ENCODE measurements at regions not wholly inside any gene's neighbourhood (a gene's known extent, or its start where the extent isn't known, plus 50 kb on each side); places are given as distances from the start of the nearest gene placed in this dataset.

DNA sequence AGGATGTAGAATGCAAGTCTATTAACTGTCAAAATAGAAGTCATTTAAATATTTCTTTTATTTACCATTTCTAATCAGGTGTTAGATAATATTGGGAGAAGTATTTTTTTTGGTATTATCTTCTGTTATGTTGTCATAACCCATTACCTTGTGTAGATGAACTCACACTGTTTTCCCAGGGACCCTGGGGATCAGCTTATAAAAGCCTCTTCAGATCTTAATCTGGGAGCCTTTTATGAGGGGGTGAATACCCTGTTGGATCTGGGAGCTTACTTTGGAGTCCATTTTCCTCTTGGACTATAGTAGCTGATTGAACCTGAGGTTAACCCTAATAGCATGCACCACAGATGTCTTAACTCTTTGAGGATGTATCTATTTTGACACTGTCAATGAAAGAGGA lies 176.3 kb upstream of the ATP2B1 start:
- Histone ChIP-seq H3K4me1 (ENCODE audit: control insufficient read depth in 1 of 2, insufficient read depth in 2 of 2, low read length in 2 of 2) (no peaks in the 10 kb centered on the region), H3K27ac (ENCODE audit: low read length) (no peak overlapping the region), H3K36me3 (ENCODE audit: control insufficient read depth in 1 of 2, insufficient read depth in 2 of 2, low read length in 2 of 2) (no peaks in the 10 kb centered on the region), H3K4me3 (ENCODE audit: low read depth in 1 of 2, low read length in 2 of 2) (no peak overlapping the region), H3K9me3 (ENCODE audit: control insufficient read depth in 1 of 2, low read length in 2 of 2) (no peaks in the 10 kb centered on the region), H3K27me3 (ENCODE audit: low read depth, low read length) (no peaks in the 10 kb centered on the region)

DNA sequence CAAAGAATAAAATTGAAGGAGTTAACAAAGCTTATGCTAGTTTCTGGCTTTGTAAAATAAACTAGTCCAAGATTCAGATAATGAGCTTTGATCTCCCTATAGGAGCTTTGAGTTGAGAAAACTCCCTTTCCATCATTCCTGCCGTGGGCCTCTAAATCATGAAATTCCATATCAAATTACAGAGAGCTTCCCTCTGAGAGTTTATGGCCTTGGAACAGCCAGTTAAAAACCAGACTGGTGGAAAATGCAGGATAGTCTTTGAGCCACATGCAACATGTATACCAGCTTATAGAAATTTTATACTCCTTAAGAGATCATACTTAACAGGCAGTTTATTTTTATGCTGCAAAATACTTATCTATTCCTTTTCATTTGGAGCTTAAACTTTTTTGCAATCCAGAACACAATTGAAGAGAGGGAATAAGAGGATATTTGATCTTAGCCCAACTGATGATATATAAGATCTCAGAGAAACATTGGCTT lies 175.8 kb upstream of the ATP2B1 start:
- no peaks in the 10 kb centered on the region for H3K36me3 ChIP-seq (ENCODE audit: control insufficient read depth in 1 of 2, insufficient read depth in 2 of 2, low read length in 2 of 2)
- H3K4me3 ChIP-seq (ENCODE audit: low read depth in 1 of 2, low read length in 2 of 2) = no peak overlapping the region
- no peak overlapping the region for H3K27ac ChIP-seq (ENCODE audit: low read length)
- H3K4me1 ChIP-seq (ENCODE audit: control insufficient read depth in 1 of 2, insufficient read depth in 2 of 2, low read length in 2 of 2) = no peaks in the 10 kb centered on the region
- no peaks in the 10 kb centered on the region for H3K27me3 ChIP-seq (ENCODE audit: low read depth, low read length)
- H3K9me3 ChIP-seq (ENCODE audit: control insufficient read depth in 1 of 2, low read length in 2 of 2) = no peaks in the 10 kb centered on the region

DNA sequence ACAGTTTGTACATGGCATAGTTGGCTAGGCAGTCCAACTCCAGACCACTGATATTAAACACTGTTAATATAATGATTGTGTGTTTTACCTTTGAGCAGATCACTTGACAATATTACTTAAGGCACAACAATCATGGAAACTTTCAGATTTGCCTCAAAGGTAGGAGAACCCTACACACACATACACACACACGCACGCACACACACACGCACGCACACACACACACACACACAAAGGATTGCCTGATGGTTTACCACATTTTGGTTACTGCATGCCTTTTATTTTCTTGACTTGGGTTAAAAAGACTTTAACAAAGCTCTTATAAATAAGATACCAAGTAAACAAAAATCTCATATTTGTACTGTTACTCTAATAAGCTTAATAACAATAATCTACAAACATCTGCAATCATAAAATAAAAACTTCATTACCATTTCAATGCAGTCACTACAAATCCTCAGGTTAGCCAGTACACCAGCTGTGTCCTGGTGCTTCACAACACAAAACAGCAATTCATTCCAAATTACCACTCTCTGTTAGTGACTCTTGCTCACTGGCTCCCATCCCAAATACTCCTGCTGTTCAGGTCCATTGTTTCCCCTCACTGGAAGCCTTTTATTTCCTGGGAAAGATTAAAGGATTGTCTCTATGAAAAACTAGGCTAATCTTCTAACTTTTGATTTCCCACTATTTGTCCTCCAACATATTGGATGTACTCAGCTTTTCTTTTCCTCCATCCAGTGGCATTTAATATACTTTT lies 175.2 kb upstream of the ATP2B1 start:
- no peaks in the 10 kb centered on the region for H3K9me3 ChIP-seq (ENCODE audit: control insufficient read depth in 1 of 2, low read length in 2 of 2)
- H3K4me1 ChIP-seq (ENCODE audit: control insufficient read depth in 1 of 2, insufficient read depth in 2 of 2, low read length in 2 of 2) = no peaks in the 10 kb centered on the region
- H3K4me3 ChIP-seq (ENCODE audit: low read depth in 1 of 2, low read length in 2 of 2) = no peak overlapping the region
- H3K27ac ChIP-seq (ENCODE audit: low read length) = no peak overlapping the region
- no peaks in the 10 kb centered on the region for H3K27me3 ChIP-seq (ENCODE audit: low read depth, low read length)
- no peaks in the 10 kb centered on the region for H3K36me3 ChIP-seq (ENCODE audit: control insufficient read depth in 1 of 2, insufficient read depth in 2 of 2, low read length in 2 of 2)

DNA sequence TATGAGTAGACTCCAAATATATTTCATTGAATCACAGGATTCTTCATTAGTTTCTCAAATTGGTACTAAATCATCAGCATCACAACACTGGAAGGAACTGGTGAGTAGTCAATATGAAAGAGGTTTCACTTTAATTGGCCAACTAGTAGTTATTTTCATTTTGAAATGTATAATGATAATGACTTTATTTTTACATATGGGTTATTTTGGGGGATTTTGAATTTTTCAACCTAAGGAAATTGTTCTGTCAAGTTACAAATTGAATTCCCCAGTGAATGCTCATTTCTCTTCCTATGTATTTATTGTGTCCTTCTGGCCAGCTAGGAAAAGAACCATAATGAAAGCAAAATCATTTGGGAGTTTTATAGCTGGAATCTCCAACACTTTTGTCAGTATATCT lies 174.2 kb upstream of the ATP2B1 start:
- H3K9me3 ChIP-seq (ENCODE audit: control insufficient read depth in 1 of 2, low read length in 2 of 2) = no peaks in the 10 kb centered on the region
- no peaks in the 10 kb centered on the region for H3K27me3 ChIP-seq (ENCODE audit: low read depth, low read length)
- H3K4me1 ChIP-seq (ENCODE audit: control insufficient read depth in 1 of 2, insufficient read depth in 2 of 2, low read length in 2 of 2) = no peaks in the 10 kb centered on the region
- no peak overlapping the region for H3K4me3 ChIP-seq (ENCODE audit: low read depth in 1 of 2, low read length in 2 of 2)
- H3K36me3 ChIP-seq (ENCODE audit: control insufficient read depth in 1 of 2, insufficient read depth in 2 of 2, low read length in 2 of 2) = no peaks in the 10 kb centered on the region
- no peak overlapping the region for H3K27ac ChIP-seq (ENCODE audit: low read length)

DNA sequence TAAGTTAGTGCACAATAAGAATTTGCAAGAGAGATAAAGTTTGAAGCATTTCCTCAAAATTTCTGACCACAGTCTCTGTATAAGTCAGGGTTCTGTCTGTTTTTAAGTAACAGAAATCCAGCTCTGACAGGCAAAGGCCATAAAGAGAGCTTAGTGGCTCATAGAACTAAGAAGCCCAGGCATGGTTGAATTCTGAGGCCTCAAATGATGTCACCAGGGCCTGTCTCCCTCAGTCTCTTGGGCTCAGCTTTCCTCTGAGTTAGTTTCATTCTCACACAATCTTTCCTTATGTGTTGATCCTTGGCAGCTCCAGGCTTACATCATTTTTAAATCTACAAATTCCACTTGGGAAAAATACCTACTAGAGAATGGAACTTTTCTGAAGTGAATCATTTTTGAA lies 173.4 kb upstream of the ATP2B1 start:
- H3K4me1 ChIP-seq (ENCODE audit: control insufficient read depth in 1 of 2, insufficient read depth in 2 of 2, low read length in 2 of 2) = no peaks in the 10 kb centered on the region
- H3K4me3 ChIP-seq (ENCODE audit: low read depth in 1 of 2, low read length in 2 of 2) = no peak overlapping the region
- H3K27ac ChIP-seq (ENCODE audit: low read length) = no peak overlapping the region
- H3K27me3 ChIP-seq (ENCODE audit: low read depth, low read length) = no peaks in the 10 kb centered on the region
- no peaks in the 10 kb centered on the region for H3K9me3 ChIP-seq (ENCODE audit: control insufficient read depth in 1 of 2, low read length in 2 of 2)
- H3K36me3 ChIP-seq (ENCODE audit: control insufficient read depth in 1 of 2, insufficient read depth in 2 of 2, low read length in 2 of 2) = no peaks in the 10 kb centered on the region

DNA sequence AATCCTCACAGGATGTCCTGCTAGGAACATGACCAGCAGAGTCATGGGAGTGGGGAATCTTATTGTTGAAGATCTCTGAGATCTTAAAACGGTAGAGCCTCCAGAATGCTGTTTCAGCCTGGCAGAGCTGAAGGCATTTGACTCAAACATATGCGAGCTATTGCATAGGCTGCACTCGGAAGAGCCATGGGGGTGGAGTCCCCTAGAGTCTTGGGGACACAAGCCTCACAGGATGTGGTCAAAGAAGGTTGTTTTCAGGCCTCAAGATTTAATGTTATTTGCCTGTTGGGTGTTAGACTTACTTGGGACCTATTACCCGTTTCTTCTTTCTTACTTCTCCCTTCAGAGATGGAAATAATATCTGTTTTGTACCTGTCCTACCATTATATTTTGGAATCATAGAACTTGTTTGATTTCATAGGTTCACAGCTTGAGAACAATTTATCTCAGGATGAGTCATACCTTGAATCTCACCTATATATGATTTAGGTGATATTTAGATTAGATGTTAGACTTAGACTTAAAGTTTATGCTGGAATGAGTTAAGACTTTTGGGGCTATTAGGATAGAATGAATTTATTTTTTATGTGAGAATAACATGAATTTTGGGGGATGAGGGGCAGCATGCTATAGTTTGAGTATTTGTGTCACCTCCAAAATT lies 172.2 kb upstream of the ATP2B1 start:
- Histone ChIP-seq H3K36me3 (ENCODE audit: control insufficient read depth in 1 of 2, insufficient read depth in 2 of 2, low read length in 2 of 2) (no peaks in the 10 kb centered on the region), H3K27ac (ENCODE audit: low read length) (no peak overlapping the region), H3K4me1 (ENCODE audit: control insufficient read depth in 1 of 2, insufficient read depth in 2 of 2, low read length in 2 of 2) (no peaks in the 10 kb centered on the region), H3K27me3 (ENCODE audit: low read depth, low read length) (no peaks in the 10 kb centered on the region), H3K9me3 (ENCODE audit: control insufficient read depth in 1 of 2, low read length in 2 of 2) (no peaks in the 10 kb centered on the region), H3K4me3 (ENCODE audit: low read depth in 1 of 2, low read length in 2 of 2) (no peak overlapping the region)

DNA sequence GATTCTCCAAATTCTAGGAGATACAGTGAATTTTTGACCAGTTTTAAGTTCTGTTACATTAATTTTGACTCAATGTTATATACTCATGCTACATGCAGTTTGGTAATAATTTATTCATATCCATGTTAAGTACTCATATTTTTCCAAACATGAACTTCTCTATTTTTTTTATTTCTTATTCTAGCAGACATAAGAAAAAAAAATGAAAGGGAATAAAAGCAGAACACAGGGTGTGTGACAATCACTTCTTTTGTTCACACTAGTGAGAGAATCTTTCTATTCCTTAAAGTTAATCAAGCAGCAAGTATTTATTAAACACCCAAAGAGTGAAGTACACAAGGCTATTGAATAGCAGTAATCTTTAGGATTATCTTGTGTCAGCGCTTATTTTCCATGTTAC lies 171.1 kb upstream of the ATP2B1 start:
- no peaks in the 10 kb centered on the region for H3K36me3 ChIP-seq (ENCODE audit: control insufficient read depth in 1 of 2, insufficient read depth in 2 of 2, low read length in 2 of 2)

DNA sequence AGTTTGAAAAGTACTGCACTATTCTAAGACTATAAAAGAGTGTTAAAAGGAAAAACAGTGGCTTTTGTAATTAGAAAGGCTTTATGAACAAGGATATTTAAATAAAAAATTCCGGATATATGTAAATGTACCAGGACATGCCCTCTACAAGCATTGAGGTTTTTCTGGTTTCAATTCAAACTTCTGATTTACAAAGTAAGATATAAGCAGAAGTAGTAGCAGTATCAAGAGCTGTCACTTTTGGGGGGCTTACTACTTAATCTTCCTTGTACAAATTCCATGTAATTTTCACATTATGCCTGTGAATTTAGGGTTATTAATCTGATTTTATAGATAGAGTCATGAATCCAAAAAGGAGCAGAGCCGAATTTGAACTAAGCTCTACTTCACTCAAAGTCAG lies 170.3 kb upstream of the ATP2B1 start:
- H3K27ac ChIP-seq (ENCODE audit: low read length) = no peak overlapping the region
- no peaks in the 10 kb centered on the region for H3K27me3 ChIP-seq (ENCODE audit: low read depth, low read length)
- no peaks in the 10 kb centered on the region for H3K9me3 ChIP-seq (ENCODE audit: control insufficient read depth in 1 of 2, low read length in 2 of 2)

More for the DNA sequence above, 171.1 kb upstream of the ATP2B1 start:
- no peak overlapping the region for H3K27ac ChIP-seq (ENCODE audit: low read length)
- no peak overlapping the region for H3K4me3 ChIP-seq (ENCODE audit: low read depth in 1 of 2, low read length in 2 of 2)
- H3K9me3 ChIP-seq (ENCODE audit: control insufficient read depth in 1 of 2, low read length in 2 of 2) = no peaks in the 10 kb centered on the region
- H3K27me3 ChIP-seq (ENCODE audit: low read depth, low read length) = no peaks in the 10 kb centered on the region
- H3K4me1 ChIP-seq (ENCODE audit: control insufficient read depth in 1 of 2, insufficient read depth in 2 of 2, low read length in 2 of 2) = no peaks in the 10 kb centered on the region

DNA sequence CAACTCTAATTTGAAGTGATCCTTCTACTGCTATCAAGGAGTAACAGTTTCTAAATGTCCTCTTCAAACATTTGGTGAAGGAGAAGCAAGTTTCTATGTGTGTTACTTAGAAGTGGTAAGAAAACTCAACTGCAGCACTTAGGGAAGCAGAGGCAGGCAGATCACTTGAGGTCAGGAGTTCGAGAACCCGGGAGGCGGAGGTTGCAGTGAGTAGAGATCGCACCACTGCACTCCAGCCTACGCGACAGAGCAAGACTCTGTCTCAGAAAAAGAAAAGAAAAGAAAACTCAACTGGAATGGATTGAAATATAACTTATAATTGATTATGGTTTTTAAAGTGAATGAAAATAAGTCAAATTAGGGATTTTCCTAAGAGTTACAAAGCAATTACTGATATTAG lies 169.7 kb upstream of the ATP2B1 start:
- H3K4me3 ChIP-seq (ENCODE audit: low read depth in 1 of 2, low read length in 2 of 2) = no peak overlapping the region
- H3K36me3 ChIP-seq (ENCODE audit: control insufficient read depth in 1 of 2, insufficient read depth in 2 of 2, low read length in 2 of 2) = no peaks in the 10 kb centered on the region
- H3K4me1 ChIP-seq (ENCODE audit: control insufficient read depth in 1 of 2, insufficient read depth in 2 of 2, low read length in 2 of 2) = no peaks in the 10 kb centered on the region
- H3K27me3 ChIP-seq (ENCODE audit: low read depth, low read length) = no peaks in the 10 kb centered on the region
- no peak overlapping the region for H3K27ac ChIP-seq (ENCODE audit: low read length)
- no peaks in the 10 kb centered on the region for H3K9me3 ChIP-seq (ENCODE audit: control insufficient read depth in 1 of 2, low read length in 2 of 2)

More for the DNA sequence above, 170.3 kb upstream of the ATP2B1 start:
- H3K36me3 ChIP-seq (ENCODE audit: control insufficient read depth in 1 of 2, insufficient read depth in 2 of 2, low read length in 2 of 2) = no peaks in the 10 kb centered on the region
- no peak overlapping the region for H3K4me3 ChIP-seq (ENCODE audit: low read depth in 1 of 2, low read length in 2 of 2)
- no peaks in the 10 kb centered on the region for H3K4me1 ChIP-seq (ENCODE audit: control insufficient read depth in 1 of 2, insufficient read depth in 2 of 2, low read length in 2 of 2)

DNA sequence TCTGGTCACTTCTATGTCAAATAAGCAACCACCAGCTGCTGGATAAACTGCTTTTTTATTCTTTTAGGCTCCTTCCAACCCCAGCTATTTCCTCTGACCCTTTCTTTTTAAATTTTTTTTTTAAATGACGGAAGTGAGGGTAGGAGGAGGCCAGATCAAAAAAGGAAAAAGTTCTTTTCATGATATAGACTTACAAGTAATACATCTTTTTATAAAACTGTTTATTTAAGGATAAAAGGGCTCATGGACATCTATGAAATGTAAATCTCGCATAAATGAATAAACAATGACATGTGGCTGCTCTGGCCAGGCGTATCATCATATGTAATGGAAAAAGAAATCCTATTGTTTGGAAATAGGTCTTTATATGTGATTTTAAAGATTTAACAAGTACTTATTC lies 169.0 kb upstream of the ATP2B1 start:
- Histone ChIP-seq H3K4me3 (ENCODE audit: low read depth in 1 of 2, low read length in 2 of 2) (no peak overlapping the region), H3K27me3 (ENCODE audit: low read depth, low read length) (no peaks in the 10 kb centered on the region), H3K9me3 (ENCODE audit: control insufficient read depth in 1 of 2, low read length in 2 of 2) (no peaks in the 10 kb centered on the region), H3K4me1 (ENCODE audit: control insufficient read depth in 1 of 2, insufficient read depth in 2 of 2, low read length in 2 of 2) (no peaks in the 10 kb centered on the region), H3K27ac (ENCODE audit: low read length) (no peak overlapping the region), H3K36me3 (ENCODE audit: control insufficient read depth in 1 of 2, insufficient read depth in 2 of 2, low read length in 2 of 2) (no peaks in the 10 kb centered on the region)

DNA sequence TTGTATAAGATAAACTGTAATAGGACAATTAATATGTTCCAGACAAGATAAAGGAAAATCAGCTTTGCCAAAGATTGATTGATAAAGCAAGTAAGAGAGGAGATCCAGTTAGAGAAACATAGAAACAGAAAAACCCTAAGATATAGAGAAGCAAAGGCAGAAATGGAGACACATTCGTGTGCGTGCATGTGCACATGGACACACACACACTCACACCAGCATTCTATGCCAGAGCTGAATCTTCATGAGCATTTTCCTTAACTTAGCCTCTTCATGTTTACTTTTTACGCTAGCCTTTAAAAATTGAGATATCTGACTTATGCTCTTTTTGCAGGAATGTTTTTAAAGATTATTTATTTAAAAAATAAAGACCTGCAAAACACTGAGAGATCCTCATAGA lies 168.5 kb upstream of the ATP2B1 start:
- Histone ChIP-seq H3K9me3 (ENCODE audit: control insufficient read depth in 1 of 2, low read length in 2 of 2) (no peaks in the 10 kb centered on the region), H3K36me3 (ENCODE audit: control insufficient read depth in 1 of 2, insufficient read depth in 2 of 2, low read length in 2 of 2) (no peaks in the 10 kb centered on the region), H3K4me1 (ENCODE audit: control insufficient read depth in 1 of 2, insufficient read depth in 2 of 2, low read length in 2 of 2) (no peaks in the 10 kb centered on the region), H3K27me3 (ENCODE audit: low read depth, low read length) (no peaks in the 10 kb centered on the region), H3K27ac (ENCODE audit: low read length) (no peak overlapping the region), H3K4me3 (ENCODE audit: low read depth in 1 of 2, low read length in 2 of 2) (no peak overlapping the region)

Measured in muscle layer of duodenum (tissue), 2 donors.